ENCODE measurements at regions not wholly inside any gene's neighbourhood (a gene's known extent, or its start where the extent isn't known, plus 50 kb on each side); places are given as distances from the start of the nearest gene placed in this dataset.

- ATAC-seq (no peak), DNase-seq (no peak)
- no peak overlapping the region for H3K27ac Mint-ChIP-seq
- H3K27me3 Mint-ChIP-seq = no peaks in the 10 kb centered on the region
- peaks cover 0 to 9% of the 10 kb centered on the region in 2 donors for H3K9me3 Mint-ChIP-seq
- H3K4me1 Mint-ChIP-seq = no peaks in the 10 kb centered on the region
- no peak overlapping the region for H3K4me3 Mint-ChIP-seq
Measured at GRCh38 chr21:22474403-22474802, 1476.2 kb downstream of the NCAM2 start.

GRCh38 chr21:22476214-22476613 is 1478.0 kb downstream of the NCAM2 start:
- ATAC-seq (no peak), DNase-seq (no peak)
- H3K27me3 Mint-ChIP-seq = no peaks in the 10 kb centered on the region
- no peaks in the 10 kb centered on the region for H3K4me1 Mint-ChIP-seq
- H3K4me3 Mint-ChIP-seq = no peak overlapping the region
- peaks cover 0 to 7% of the 10 kb centered on the region in 2 donors for H3K9me3 Mint-ChIP-seq
- H3K27ac Mint-ChIP-seq = no peak overlapping the region

- no peak overlapping the region for H3K27ac Mint-ChIP-seq
Measured at GRCh38 chr21:22476726-22477646, 1478.8 kb downstream of the NCAM2 start.

GRCh38 chr21:22490049-22490448 is 1491.8 kb downstream of the NCAM2 start:
- H3K4me3 Mint-ChIP-seq = no peak overlapping the region
- no peaks in the 10 kb centered on the region for H3K27me3 Mint-ChIP-seq
- peaks cover 0 to 11% of the 10 kb centered on the region in 2 donors for H3K9me3 Mint-ChIP-seq
- ATAC-seq (no peak), DNase-seq (no peak)
- H3K27ac Mint-ChIP-seq = no peak overlapping the region
- no peaks in the 10 kb centered on the region for H3K4me1 Mint-ChIP-seq

More at GRCh38 chr21:22476726-22477646, 1478.8 kb downstream of the NCAM2 start:
- peaks cover 0 to 7% of the 10 kb centered on the region in 2 donors for H3K9me3 Mint-ChIP-seq
- H3K4me1 Mint-ChIP-seq = no peaks in the 10 kb centered on the region
- no peak overlapping the region for H3K4me3 Mint-ChIP-seq
- no peak for ATAC-seq
- DNase-seq = no peak
- no peaks in the 10 kb centered on the region for H3K27me3 Mint-ChIP-seq

- peak; percentile 20 for ATAC-seq
- Mint-ChIP-seq H3K4me3 (no peak overlapping the region), H3K27ac (peak overlapping the region in 1 of 2 donors; percentile 48), H3K4me1 (no peaks in the 10 kb centered on the region), H3K27me3 (no peaks in the 10 kb centered on the region), H3K9me3 (peaks cover 0 to 4% of the 10 kb centered on the region in 2 donors)
- DNase-seq = no peak
Measured at GRCh38 chr21:22516230-22516629, 1518.0 kb downstream of the NCAM2 start.

- Mint-ChIP-seq H3K27ac (no peak overlapping the region), H3K4me3 (no peak overlapping the region), H3K4me1 (peaks cover 15% of the 10 kb centered on the region), H3K27me3 (no peaks in the 10 kb centered on the region), H3K9me3 (peaks cover 24 to 52% of the 10 kb centered on the region in 2 donors)
- ATAC-seq (no peak), DNase-seq (no peak)
Measured at GRCh38 chr21:22535630-22536029, 1537.4 kb downstream of the NCAM2 start.

- Mint-ChIP-seq H3K4me3 (peak overlapping the region in 1 of 2 donors; percentile 8), H3K27ac (peak overlapping the region in 1 of 2 donors; percentile 67), H3K27me3 (no peaks in the 10 kb centered on the region), H3K4me1 (peaks cover 15% of the 10 kb centered on the region), H3K9me3 (peaks cover 24 to 60% of the 10 kb centered on the region in 2 donors)
- ATAC-seq (peak; percentile 79), DNase-seq (no peak)
Measured at GRCh38 chr21:22536509-22536908, 1538.3 kb downstream of the NCAM2 start.

- Mint-ChIP-seq H3K27ac (no peak overlapping the region), H3K4me3 (no peak overlapping the region), H3K4me1 (no peaks in the 10 kb centered on the region), H3K27me3 (no peaks in the 10 kb centered on the region), H3K9me3 (peaks cover 1 to 17% of the 10 kb centered on the region in 2 donors)
- ATAC-seq (no peak), DNase-seq (no peak)
Measured at GRCh38 chr21:22544747-22545146, 1546.5 kb downstream of the NCAM2 start.

- Mint-ChIP-seq H3K9me3 (no peaks in the 10 kb centered on the region), H3K27me3 (no peaks in the 10 kb centered on the region), H3K27ac (no peak overlapping the region), H3K4me3 (no peak overlapping the region), H3K4me1 (no peaks in the 10 kb centered on the region)
- ATAC-seq (no peak), DNase-seq (no peak)
Measured at GRCh38 chr21:22552390-22552789, 1554.2 kb downstream of the NCAM2 start.

GRCh38 chr21:22554690-22555316 is 1556.6 kb downstream of the NCAM2 start:
- Mint-ChIP-seq H3K27me3 (no peaks in the 10 kb centered on the region), H3K4me3 (no peak overlapping the region), H3K9me3 (no peaks in the 10 kb centered on the region), H3K4me1 (no peaks in the 10 kb centered on the region), H3K27ac (no peak overlapping the region)
- no peak for ATAC-seq
- no peak for DNase-seq

- H3K27me3 Mint-ChIP-seq = no peaks in the 10 kb centered on the region
- no peaks in the 10 kb centered on the region for H3K9me3 Mint-ChIP-seq
- no peaks in the 10 kb centered on the region for H3K4me1 Mint-ChIP-seq
- DNase-seq = no peak
- ATAC-seq = no peak
- H3K4me3 Mint-ChIP-seq = no peak overlapping the region
- no peak overlapping the region for H3K27ac Mint-ChIP-seq
Measured at GRCh38 chr21:22556829-22557228, 1558.6 kb downstream of the NCAM2 start.

- ATAC-seq = no peak
- H3K27me3 Mint-ChIP-seq = no peaks in the 10 kb centered on the region
Measured at GRCh38 chr21:22561946-22562345, 1563.7 kb downstream of the NCAM2 start.

GRCh38 chr21:22573834-22574233 is 1575.6 kb downstream of the NCAM2 start:
- Mint-ChIP-seq H3K9me3 (no peaks in the 10 kb centered on the region), H3K4me1 (no peaks in the 10 kb centered on the region), H3K4me3 (no peak overlapping the region), H3K27ac (no peak overlapping the region), H3K27me3 (no peaks in the 10 kb centered on the region)
- DNase-seq (no peak), ATAC-seq (no peak)

More at GRCh38 chr21:22561946-22562345, 1563.7 kb downstream of the NCAM2 start:
- no peak for DNase-seq
- Mint-ChIP-seq H3K9me3 (no peaks in the 10 kb centered on the region), H3K4me3 (no peak overlapping the region), H3K27ac (no peak overlapping the region), H3K4me1 (no peaks in the 10 kb centered on the region)

GRCh38 chr21:22575165-22575584 is 1577.0 kb downstream of the NCAM2 start:
- Mint-ChIP-seq H3K27ac (peak overlapping the region in 1 of 2 donors; percentile 25), H3K4me3 (no peak overlapping the region), H3K4me1 (no peaks in the 10 kb centered on the region), H3K9me3 (no peaks in the 10 kb centered on the region), H3K27me3 (no peaks in the 10 kb centered on the region)
- ATAC-seq (peak; percentile 45), DNase-seq (no peak)

- Mint-ChIP-seq H3K4me1 (no peaks in the 10 kb centered on the region), H3K27me3 (no peaks in the 10 kb centered on the region), H3K9me3 (no peaks in the 10 kb centered on the region), H3K27ac (no peak overlapping the region), H3K4me3 (no peak overlapping the region)
- DNase-seq (no peak), ATAC-seq (no peak)
Measured at GRCh38 chr21:22579741-22580140, 1581.5 kb downstream of the NCAM2 start.

- H3K27ac Mint-ChIP-seq = no peak overlapping the region
- no peaks in the 10 kb centered on the region for H3K9me3 Mint-ChIP-seq
Measured at GRCh38 chr21:22582026-22582425, 1583.8 kb downstream of the NCAM2 start.

More at GRCh38 chr21:22582026-22582425, 1583.8 kb downstream of the NCAM2 start:
- Mint-ChIP-seq H3K27me3 (no peaks in the 10 kb centered on the region), H3K4me3 (no peak overlapping the region), H3K4me1 (no peaks in the 10 kb centered on the region)
- DNase-seq (no peak), ATAC-seq (no peak)

All from stimulated activated naive CD8-positive, alpha-beta T cell treated with anti-CD3 and anti-CD28 coated beads, Interleukin-15, amount 100 ng/mL, for 72 hours (primary cell).